GM13976 (cell line): ENCODE measurements at regions not wholly inside any gene's neighbourhood (a gene's known extent, or its start where the extent isn't known, plus 50 kb on each side); places are given as distances from the start of the nearest gene placed in this dataset.

ENCODE experiments used
- DNase-seq: peaks from one replicate; pipeline ENCODE4 v3.0.0; 2012; ENCODE audit warnings: low spot score
- in situ Hi-C: fragments of 300-500 bp; cut with MboI; formaldehyde crosslinking; loops from one replicate; pipeline ENCODE4 v1.12.0; 2022; ENCODE audit warnings: low sequenced_read_pairs, mixed read lengths, inconsistent platforms; ENCODE audit not compliant: unreplicated experiment
- TF ChIP-seq, protein P1 (sequence below): IDR thresholded peaks from 2 replicates; pipeline ENCODE4 v1.5.1; 2012; ENCODE audit warnings: borderline replicate concordance, mild to moderate bottlenecking; ENCODE audit not compliant: insufficient read depth; ENCODE audit errors: extremely low read depth, missing control alignments, control extremely low read depth

DNA sequence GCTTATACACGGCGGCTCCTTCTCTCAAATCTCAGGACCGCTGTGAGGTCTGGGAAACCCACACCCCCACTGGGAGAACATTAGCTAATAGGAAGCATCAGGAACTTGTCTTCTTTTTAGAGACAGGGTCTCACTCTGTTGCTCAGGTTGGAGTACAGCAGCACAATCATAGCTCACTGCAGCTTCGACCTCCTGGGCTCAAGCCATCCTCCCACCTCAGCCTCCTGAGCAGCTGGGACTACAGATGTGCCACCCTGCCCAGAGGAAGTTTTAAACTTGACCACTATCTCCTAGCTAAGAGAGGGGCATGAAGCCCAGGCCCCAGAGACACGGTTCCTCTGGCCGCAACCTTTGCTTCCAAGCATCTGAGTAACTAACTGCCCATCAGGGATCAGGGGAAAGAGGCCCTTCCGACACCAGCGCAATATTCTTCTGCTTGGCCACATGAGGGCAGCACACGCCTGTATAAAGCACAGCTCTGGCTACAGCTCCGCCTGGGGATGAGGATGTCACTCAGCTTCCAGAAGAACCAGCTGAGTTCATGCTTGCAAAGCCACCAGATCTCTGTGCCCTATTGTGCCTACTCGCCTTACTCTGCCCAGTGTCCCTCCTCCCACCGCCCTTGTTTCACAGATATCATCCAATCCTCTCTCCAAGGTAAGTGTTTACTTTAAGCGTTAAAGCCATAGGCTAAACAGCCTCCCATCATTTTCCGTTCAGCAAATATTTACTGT is 57.6 kb upstream of the SLC6A11 start:
- DNase-seq = peak; percentile 77
- in situ Hi-C loops = no loop called here

DNA sequence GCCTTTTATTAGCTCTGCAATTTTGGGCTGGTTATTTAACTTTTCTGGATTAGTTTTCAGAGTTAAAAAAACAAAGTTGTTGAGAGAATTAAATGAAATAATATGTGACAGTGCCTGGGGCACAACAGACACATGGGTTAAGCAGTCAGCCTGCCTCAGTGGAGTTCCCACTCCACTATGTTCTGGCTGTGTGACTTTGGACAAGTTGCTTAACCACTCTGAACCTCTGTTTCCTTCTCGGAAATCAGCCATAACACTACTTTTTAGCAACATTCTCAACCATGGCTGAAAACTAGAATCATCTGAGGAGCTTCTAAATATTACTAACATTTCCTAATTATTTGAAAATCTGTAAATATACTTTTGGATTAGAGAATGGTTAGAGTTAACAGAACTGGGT is 56.5 kb upstream of the SLC6A11 start:
- DNase-seq = no peak
- in situ Hi-C loops = no loop called here
- TF ChIP-seq, protein P1, sequence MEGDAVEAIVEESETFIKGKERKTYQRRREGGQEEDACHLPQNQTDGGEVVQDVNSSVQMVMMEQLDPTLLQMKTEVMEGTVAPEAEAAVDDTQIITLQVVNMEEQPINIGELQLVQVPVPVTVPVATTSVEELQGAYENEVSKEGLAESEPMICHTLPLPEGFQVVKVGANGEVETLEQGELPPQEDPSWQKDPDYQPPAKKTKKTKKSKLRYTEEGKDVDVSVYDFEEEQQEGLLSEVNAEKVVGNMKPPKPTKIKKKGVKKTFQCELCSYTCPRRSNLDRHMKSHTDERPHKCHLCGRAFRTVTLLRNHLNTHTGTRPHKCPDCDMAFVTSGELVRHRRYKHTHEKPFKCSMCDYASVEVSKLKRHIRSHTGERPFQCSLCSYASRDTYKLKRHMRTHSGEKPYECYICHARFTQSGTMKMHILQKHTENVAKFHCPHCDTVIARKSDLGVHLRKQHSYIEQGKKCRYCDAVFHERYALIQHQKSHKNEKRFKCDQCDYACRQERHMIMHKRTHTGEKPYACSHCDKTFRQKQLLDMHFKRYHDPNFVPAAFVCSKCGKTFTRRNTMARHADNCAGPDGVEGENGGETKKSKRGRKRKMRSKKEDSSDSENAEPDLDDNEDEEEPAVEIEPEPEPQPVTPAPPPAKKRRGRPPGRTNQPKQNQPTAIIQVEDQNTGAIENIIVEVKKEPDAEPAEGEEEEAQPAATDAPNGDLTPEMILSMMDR = no peak

More for the DNA sequence above, 57.6 kb upstream of the SLC6A11 start:
- TF ChIP-seq, protein P1 = peak; percentile 88

DNA sequence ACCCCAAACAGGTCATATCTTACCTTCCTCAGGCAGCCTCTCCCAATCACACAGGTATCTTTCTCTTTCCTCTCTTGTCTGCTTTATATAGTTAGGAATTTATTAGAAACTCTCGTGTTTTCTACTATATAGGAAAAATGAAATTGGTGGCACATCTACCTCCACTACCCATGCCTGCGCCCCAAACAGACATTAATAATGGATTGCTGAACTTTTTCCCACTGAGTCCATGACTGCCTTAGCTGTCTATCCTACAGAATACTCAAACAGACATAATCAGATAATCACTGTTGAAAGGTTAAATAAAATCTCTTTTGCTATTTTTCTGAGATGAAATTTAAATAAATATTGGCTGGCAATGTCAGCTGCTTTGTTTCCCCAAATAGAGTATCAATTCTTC is 55.8 kb upstream of the SLC6A11 start:
- DNase-seq = no peak
- TF ChIP-seq, protein P1 = no peak
- in situ Hi-C loops = no loop called here

DNA sequence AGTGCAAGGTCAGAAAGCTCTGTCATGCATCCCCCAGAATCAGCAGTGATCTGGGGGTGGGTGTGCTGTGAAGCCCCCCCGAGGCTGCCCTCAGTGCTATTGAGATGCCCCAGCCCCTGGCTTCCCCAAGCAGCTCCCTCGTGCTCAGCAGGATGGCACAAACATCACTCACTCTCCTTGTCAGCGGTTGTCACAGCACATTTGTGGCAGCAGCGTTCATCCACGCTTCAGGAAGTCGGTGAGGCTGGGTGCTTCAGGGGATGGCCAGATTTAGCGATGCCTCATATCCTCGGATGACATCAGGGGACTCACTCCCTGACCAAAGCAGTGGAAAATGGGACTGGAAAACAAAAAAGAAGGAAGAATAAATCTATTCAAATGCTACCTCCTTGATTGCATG is 54.4 kb upstream of the SLC6A11 start:
- TF ChIP-seq, protein P1 = no peak
- no peak for DNase-seq
- in situ Hi-C loops = no loop called here

DNA sequence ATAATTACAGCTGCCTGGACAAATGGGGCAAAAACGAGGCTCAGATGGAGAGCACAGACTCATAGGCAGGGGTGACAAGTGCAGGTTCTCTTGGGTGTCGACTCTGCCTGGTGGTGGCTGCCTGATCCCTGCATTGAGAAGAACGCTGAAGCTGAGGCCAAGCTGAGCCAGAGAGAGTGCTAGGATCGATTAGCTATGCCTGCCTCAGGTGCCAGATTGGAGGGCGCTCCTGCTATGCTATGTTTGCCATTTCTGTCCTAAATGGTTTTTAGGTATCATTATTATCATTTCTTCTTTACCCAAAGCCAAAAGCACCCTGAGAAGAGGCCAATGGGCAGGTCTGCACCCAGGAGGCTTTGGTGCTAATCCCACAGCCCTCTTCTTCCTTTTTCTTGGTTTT is 53.9 kb upstream of the SLC6A11 start:
- DNase-seq = no peak
- TF ChIP-seq, protein P1 = no peak
- in situ Hi-C loops = no loop called here

DNA sequence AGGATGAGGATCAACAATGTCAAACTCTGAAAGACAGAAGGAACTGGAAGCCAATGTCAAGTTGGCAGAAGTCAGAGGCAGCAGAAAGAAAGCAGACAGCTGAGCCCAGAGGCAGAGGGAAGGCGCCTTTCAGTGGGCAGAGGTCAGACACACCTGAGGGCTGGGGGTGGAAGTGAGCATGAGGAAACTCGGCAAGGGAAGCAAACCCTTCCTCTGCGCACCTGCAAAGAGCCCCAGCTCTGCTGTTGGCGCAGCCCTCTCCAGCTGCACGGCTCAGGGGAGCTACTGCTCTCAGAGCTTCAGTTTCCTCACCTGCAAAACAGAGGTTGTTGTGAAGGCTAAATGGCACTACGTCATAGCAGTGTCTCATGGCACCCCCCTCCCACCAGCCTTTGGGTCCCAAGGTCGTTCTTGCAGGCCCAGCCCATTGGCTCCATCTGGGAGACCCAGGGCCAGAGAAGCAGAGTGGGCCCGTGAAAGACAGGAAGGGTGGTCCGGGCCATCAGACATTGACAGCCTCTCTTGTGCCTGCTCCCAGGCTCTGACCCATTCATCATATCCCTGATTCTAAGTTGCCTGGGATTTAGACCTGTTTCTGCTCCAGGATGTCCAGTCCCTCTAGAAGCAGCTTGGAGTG is 53.3 kb upstream of the SLC6A11 start:
- DNase-seq = no peak
- in situ Hi-C loops = no loop called here
- TF ChIP-seq, protein P1 = no peak
